ENCODE measurements at regions not wholly inside any gene's neighbourhood (a gene's known extent, or its start where the extent isn't known, plus 50 kb on each side); places are given as distances from the start of the nearest gene placed in this dataset.

- H3K4me3 ChIP-seq (ENCODE audit: low read length), result no peak overlapping the region
- no peak for DNase-seq (ENCODE audit: low read depth)
Observed at GRCh38 chr12:43098766-43099550, 453.0 kb downstream of the ADAMTS20 start.

DNA sequence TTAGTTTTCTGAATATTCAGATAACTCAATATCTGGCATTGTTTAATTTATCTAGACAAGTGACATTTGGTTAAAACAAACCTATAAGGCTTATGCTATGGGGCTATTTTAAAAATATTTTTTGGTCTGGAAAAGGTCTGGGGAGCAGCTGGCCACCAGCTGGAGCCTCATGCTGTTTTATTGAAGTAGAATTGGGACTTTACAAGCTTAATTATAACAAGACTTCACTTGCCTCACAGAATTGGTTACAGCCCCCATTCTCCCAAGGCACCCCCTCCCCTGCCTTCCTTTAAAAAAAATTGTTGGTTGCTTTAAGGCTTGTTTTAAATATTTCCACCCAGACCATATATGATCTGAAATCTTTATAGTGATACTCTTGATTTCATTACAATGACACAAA lies 453.9 kb downstream of the ADAMTS20 start:
- TF ChIP-seq, protein P1, sequence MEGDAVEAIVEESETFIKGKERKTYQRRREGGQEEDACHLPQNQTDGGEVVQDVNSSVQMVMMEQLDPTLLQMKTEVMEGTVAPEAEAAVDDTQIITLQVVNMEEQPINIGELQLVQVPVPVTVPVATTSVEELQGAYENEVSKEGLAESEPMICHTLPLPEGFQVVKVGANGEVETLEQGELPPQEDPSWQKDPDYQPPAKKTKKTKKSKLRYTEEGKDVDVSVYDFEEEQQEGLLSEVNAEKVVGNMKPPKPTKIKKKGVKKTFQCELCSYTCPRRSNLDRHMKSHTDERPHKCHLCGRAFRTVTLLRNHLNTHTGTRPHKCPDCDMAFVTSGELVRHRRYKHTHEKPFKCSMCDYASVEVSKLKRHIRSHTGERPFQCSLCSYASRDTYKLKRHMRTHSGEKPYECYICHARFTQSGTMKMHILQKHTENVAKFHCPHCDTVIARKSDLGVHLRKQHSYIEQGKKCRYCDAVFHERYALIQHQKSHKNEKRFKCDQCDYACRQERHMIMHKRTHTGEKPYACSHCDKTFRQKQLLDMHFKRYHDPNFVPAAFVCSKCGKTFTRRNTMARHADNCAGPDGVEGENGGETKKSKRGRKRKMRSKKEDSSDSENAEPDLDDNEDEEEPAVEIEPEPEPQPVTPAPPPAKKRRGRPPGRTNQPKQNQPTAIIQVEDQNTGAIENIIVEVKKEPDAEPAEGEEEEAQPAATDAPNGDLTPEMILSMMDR (conservative IDR thresholded peaks at IDR 0.05; ENCODE audit: low read depth, low read length), result no peak
- no peak overlapping the region for H3K4me3 ChIP-seq (ENCODE audit: low read length)
- DNase-seq (ENCODE audit: low read depth), result no peak

More at GRCh38 chr12:43098766-43099550, 453.0 kb downstream of the ADAMTS20 start:
- TF ChIP-seq, protein P1 (conservative IDR thresholded peaks at IDR 0.05; ENCODE audit: low read depth, low read length), result no peak

DNA sequence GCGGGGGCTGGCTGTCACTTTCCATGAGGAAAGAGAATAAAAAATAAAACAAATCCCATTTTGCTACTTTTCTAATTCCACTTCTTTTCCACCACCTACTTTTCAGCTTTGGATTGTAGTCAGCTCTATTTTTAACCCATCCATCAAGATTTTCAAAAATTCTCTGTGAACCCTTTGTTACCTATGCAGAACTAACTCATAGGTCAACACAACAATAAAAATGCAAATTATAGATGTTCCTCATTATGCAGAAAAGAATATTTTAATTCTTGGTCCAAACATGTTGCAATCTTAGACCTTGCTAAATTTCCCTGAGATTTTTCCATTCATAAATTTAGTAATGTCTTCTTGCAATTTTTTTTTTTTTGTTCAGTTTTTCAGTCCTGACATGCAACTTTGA lies 454.5 kb downstream of the ADAMTS20 start:
- DNase-seq (ENCODE audit: low read depth), result no peak
- TF ChIP-seq, protein P1 (conservative IDR thresholded peaks at IDR 0.05; ENCODE audit: low read depth, low read length), result no peak
- no peak overlapping the region for H3K4me3 ChIP-seq (ENCODE audit: low read length)

- TF ChIP-seq, protein P1 (conservative IDR thresholded peaks at IDR 0.05; ENCODE audit: low read depth, low read length), result no peak
- no peak for DNase-seq (ENCODE audit: low read depth)
- no peak overlapping the region for H3K4me3 ChIP-seq (ENCODE audit: low read length)
Observed at GRCh38 chr12:43095669-43096280, 456.2 kb downstream of the ADAMTS20 start.

GRCh38 chr12:43094886-43095575 lies 457.0 kb downstream of the ADAMTS20 start:
- DNase-seq (ENCODE audit: low read depth), result no peak
- TF ChIP-seq, protein P1 (conservative IDR thresholded peaks at IDR 0.05; ENCODE audit: low read depth, low read length), result no peak

DNA sequence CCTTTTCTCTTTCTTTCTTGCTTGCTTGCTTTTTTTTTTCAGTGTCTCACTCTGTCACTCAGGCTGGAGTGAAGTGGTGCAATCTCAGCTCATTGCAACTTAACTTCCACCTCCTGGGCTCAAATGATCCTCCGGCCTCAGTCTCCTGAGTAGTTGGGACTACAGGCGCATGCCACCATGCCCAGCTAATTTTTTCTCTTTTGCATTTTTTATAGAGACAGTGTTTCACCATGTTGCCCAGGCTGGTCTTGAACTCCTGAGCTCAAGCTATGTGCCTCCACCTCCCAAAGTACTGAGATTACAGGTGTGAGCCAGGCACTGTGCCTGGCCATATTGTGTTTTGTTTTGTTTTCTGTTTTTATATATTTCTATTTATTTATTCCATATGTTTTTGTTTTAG lies 461.0 kb downstream of the ADAMTS20 start:
- no peak for DNase-seq (ENCODE audit: low read depth)
- TF ChIP-seq, protein P1 (conservative IDR thresholded peaks at IDR 0.05; ENCODE audit: low read depth, low read length), result no peak
- no peak overlapping the region for H3K4me3 ChIP-seq (ENCODE audit: low read length)

More at GRCh38 chr12:43094886-43095575, 457.0 kb downstream of the ADAMTS20 start:
- H3K4me3 ChIP-seq (ENCODE audit: low read length), result no peak overlapping the region

Data from retinal pigment epithelial cell (primary cell).